ENCODE measurements at regions not wholly inside any gene's neighbourhood (a gene's known extent, or its start where the extent isn't known, plus 50 kb on each side); places are given as distances from the start of the nearest gene placed in this dataset.

GRCh38 chr7:131219312-131220041 lies 108.2 kb upstream of the MKLN1 start:
- no peak for TF ChIP-seq POLR2AphosphoS5 (IDR thresholded peaks at IDR 0.05; ENCODE audit: low read depth, low read length)
- no peak for TF ChIP-seq POLR2A (IDR thresholded peaks at IDR 0.05; ENCODE audit: low read depth, low read length)
- TF ChIP-seq TAF1 (IDR thresholded peaks at IDR 0.05; ENCODE audit: borderline replicate concordance, low read depth, low read length) = no peak
- FAIRE-seq (peak; percentile 48), DNase-seq (ENCODE audit: insufficient read length) (no peak)

GRCh38 chr7:131221061-131221460 lies 106.6 kb upstream of the MKLN1 start:
- FAIRE-seq (no peak), DNase-seq (ENCODE audit: insufficient read length) (no peak)
- TF ChIP-seq TAF1 (IDR thresholded peaks at IDR 0.05; ENCODE audit: borderline replicate concordance, low read depth, low read length) = no peak
- TF ChIP-seq POLR2AphosphoS5 (IDR thresholded peaks at IDR 0.05; ENCODE audit: low read depth, low read length) = no peak
- TF ChIP-seq POLR2A (IDR thresholded peaks at IDR 0.05; ENCODE audit: low read depth, low read length) = no peak

- FAIRE-seq (no peak), DNase-seq (ENCODE audit: insufficient read length) (no peak)
- TF ChIP-seq POLR2AphosphoS5 (IDR thresholded peaks at IDR 0.05; ENCODE audit: low read depth, low read length) (no peak), TAF1 (IDR thresholded peaks at IDR 0.05; ENCODE audit: borderline replicate concordance, low read depth, low read length) (no peak), POLR2A (IDR thresholded peaks at IDR 0.05; ENCODE audit: low read depth, low read length) (no peak)
Observed at GRCh38 chr7:131222171-131222570, 105.5 kb upstream of the MKLN1 start.

- TF ChIP-seq POLR2A (IDR thresholded peaks at IDR 0.05; ENCODE audit: low read depth, low read length) (no peak), POLR2AphosphoS5 (IDR thresholded peaks at IDR 0.05; ENCODE audit: low read depth, low read length) (no peak), TAF1 (IDR thresholded peaks at IDR 0.05; ENCODE audit: borderline replicate concordance, low read depth, low read length) (no peak)
Observed at GRCh38 chr7:131223151-131223550, 104.5 kb upstream of the MKLN1 start.

GRCh38 chr7:131224996-131225395 lies 102.7 kb upstream of the MKLN1 start:
- no peak for FAIRE-seq
- TF ChIP-seq TAF1 (IDR thresholded peaks at IDR 0.05; ENCODE audit: borderline replicate concordance, low read depth, low read length) = no peak
- no peak for TF ChIP-seq POLR2AphosphoS5 (IDR thresholded peaks at IDR 0.05; ENCODE audit: low read depth, low read length)
- no peak for TF ChIP-seq POLR2A (IDR thresholded peaks at IDR 0.05; ENCODE audit: low read depth, low read length)
- no peak for DNase-seq (ENCODE audit: insufficient read length)

More at GRCh38 chr7:131223151-131223550, 104.5 kb upstream of the MKLN1 start:
- FAIRE-seq (no peak), DNase-seq (ENCODE audit: insufficient read length) (no peak)

- DNase-seq (ENCODE audit: insufficient read length) (no peak), FAIRE-seq (no peak)
- TF ChIP-seq POLR2AphosphoS5 (IDR thresholded peaks at IDR 0.05; ENCODE audit: low read depth, low read length) = no peak
- no peak for TF ChIP-seq TAF1 (IDR thresholded peaks at IDR 0.05; ENCODE audit: borderline replicate concordance, low read depth, low read length)
- no peak for TF ChIP-seq POLR2A (IDR thresholded peaks at IDR 0.05; ENCODE audit: low read depth, low read length)
Observed at GRCh38 chr7:131225619-131226513, 101.8 kb upstream of the MKLN1 start.

GRCh38 chr7:131226514-131226865 lies 101.2 kb upstream of the MKLN1 start:
- DNase-seq (ENCODE audit: insufficient read length) = no peak
- TF ChIP-seq POLR2AphosphoS5 (IDR thresholded peaks at IDR 0.05; ENCODE audit: low read depth, low read length) = no peak
- no peak for TF ChIP-seq TAF1 (IDR thresholded peaks at IDR 0.05; ENCODE audit: borderline replicate concordance, low read depth, low read length)
- TF ChIP-seq POLR2A (IDR thresholded peaks at IDR 0.05; ENCODE audit: low read depth, low read length) = no peak
- no peak for FAIRE-seq

- peak; percentile 39 for DNase-seq (ENCODE audit: insufficient read length)
- TF ChIP-seq POLR2A (IDR thresholded peaks at IDR 0.05; ENCODE audit: low read depth, low read length) (no peak), POLR2AphosphoS5 (IDR thresholded peaks at IDR 0.05; ENCODE audit: low read depth, low read length) (no peak), TAF1 (IDR thresholded peaks at IDR 0.05; ENCODE audit: borderline replicate concordance, low read depth, low read length) (no peak)
- FAIRE-seq = peak; percentile 73
Observed at GRCh38 chr7:131231381-131232220, 96.1 kb upstream of the MKLN1 start.

- FAIRE-seq = no peak
- TF ChIP-seq POLR2AphosphoS5 (IDR thresholded peaks at IDR 0.05; ENCODE audit: low read depth, low read length) (no peak), POLR2A (IDR thresholded peaks at IDR 0.05; ENCODE audit: low read depth, low read length) (no peak), TAF1 (IDR thresholded peaks at IDR 0.05; ENCODE audit: borderline replicate concordance, low read depth, low read length) (no peak)
- DNase-seq (ENCODE audit: insufficient read length) = no peak
Observed at GRCh38 chr7:131232768-131233167, 94.9 kb upstream of the MKLN1 start.

- no peak for TF ChIP-seq TAF1 (IDR thresholded peaks at IDR 0.05; ENCODE audit: borderline replicate concordance, low read depth, low read length)
- TF ChIP-seq POLR2A (IDR thresholded peaks at IDR 0.05; ENCODE audit: low read depth, low read length) = no peak
- TF ChIP-seq POLR2AphosphoS5 (IDR thresholded peaks at IDR 0.05; ENCODE audit: low read depth, low read length) = no peak
- DNase-seq (ENCODE audit: insufficient read length) = no peak
- FAIRE-seq = no peak
Observed at GRCh38 chr7:131233193-131233592, 94.5 kb upstream of the MKLN1 start.

Data from GM12892 (cell line).